Hematopoietic multipotent progenitor cell (in vitro differentiated cells): ENCODE measurements at regions not wholly inside any gene's neighbourhood (a gene's known extent, or its start where the extent isn't known, plus 50 kb on each side); places are given as distances from the start of the nearest gene placed in this dataset.
A peak's percentile ranks its signal among the peaks of the same experiment; 100 is the strongest.
"Not testable (repeated sequence)": the region's sequence is repeated elsewhere in the genome, so short reads cannot be mapped to it uniquely, and the experiment has no call there.

Experiments used
- DNase-seq, 3 donors: peaks; one replicate each; pipeline ENCODE4 v3.0.0-alpha.2; 2011 to 2015; ENCODE audit warnings: low read depth in 2 of 3, low spot score in 2 of 3

- DNase-seq: no peak
Measured at GRCh38 chr1:165147799-165148198, 208.7 kb downstream of the LMX1A start.

GRCh38 chr1:165144757-165145397 is 211.6 kb downstream of the LMX1A start:
- DNase-seq: peak in 2 of 3 donors; percentile 31 to 62

- DNase-seq: peak in 2 of 3 donors; percentile 29 to 50
Measured at GRCh38 chr1:165143437-165144065, 213.0 kb downstream of the LMX1A start.

GRCh38 chr1:165138960-165139359 is 217.6 kb downstream of the LMX1A start:
- no peak for DNase-seq

GRCh38 chr1:165137551-165138316 is 218.8 kb downstream of the LMX1A start:
- no peak for DNase-seq

GRCh38 chr1:165134431-165134830 is 222.1 kb downstream of the LMX1A start:
- no peak for DNase-seq

GRCh38 chr1:165129568-165130164 is 226.8 kb downstream of the LMX1A start:
- DNase-seq: peak in 2 of 3 donors; percentile 43 to 84

GRCh38 chr1:165124772-165125171 is 231.7 kb downstream of the LMX1A start:
- DNase-seq: no peak

GRCh38 chr1:165119086-165119485 is 237.4 kb downstream of the LMX1A start:
- DNase-seq: no peak

- DNase-seq: no peak
Measured at GRCh38 chr1:165117482-165117881, 239.0 kb downstream of the LMX1A start.

GRCh38 chr1:165116732-165117131 is 239.8 kb downstream of the LMX1A start:
- DNase-seq: no peak

- no peak for DNase-seq
Measured at GRCh38 chr1:165116171-165116570, 240.3 kb downstream of the LMX1A start.

- no peak for DNase-seq
Measured at GRCh38 chr1:165114889-165115285, 241.6 kb downstream of the LMX1A start.

- peak in 2 of 3 donors; percentile 7 to 38 for DNase-seq
Measured at GRCh38 chr1:165114022-165114888, 242.3 kb downstream of the LMX1A start.

- DNase-seq: no peak
Measured at GRCh38 chr1:165112260-165112659, 244.3 kb downstream of the LMX1A start.

GRCh38 chr1:165109013-165109412 is 247.5 kb downstream of the LMX1A start:
- no peak for DNase-seq

- DNase-seq: not testable (repeated sequence)
Measured at GRCh38 chr1:165092542-165093162, 263.9 kb downstream of the LMX1A start.

GRCh38 chr1:165080253-165080896 is 276.1 kb downstream of the LMX1A start:
- DNase-seq: no peak

- no peak for DNase-seq
Measured at GRCh38 chr1:165078391-165078790, 278.1 kb downstream of the LMX1A start.
